ENCODE measurements at regions not wholly inside any gene's neighbourhood (a gene's known extent, or its start where the extent isn't known, plus 50 kb on each side); places are given as distances from the start of the nearest gene placed in this dataset.

DNA sequence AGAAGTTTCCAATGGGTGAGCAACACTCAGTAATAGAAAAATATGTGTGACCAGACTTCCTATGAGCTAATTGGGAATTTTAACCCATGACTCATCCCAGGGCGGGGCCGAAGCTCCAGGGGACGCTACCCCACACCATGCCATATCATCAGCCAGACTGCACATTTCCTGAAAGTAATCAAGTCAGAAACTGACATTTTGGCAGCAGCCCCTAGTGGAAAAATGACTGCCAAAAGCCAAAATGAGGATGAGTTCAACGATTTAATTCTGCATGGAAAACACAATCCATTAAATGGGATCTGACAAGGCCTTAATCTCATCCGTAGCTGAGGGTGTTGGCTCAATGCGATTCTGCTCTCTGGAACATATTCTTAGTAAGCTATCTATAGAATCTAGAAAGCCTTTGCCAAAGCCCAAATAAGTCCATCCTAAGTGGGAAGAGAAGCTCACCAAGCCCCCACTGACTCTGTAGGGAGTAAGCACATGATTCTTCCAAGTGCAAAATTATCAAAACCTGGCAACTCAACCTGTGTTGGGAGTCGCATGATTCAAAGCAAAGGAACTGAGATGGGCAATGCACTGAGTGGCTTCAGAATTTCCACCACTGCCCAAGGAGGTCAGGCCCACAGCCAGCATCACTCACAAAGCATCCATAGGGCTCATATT lies 93.1 kb upstream of the PDE1C start:
- H4K20me1 ChIP-seq (ENCODE audit: insufficient read depth, low read length) = no peaks in the 10 kb centered on the region
- H3K4me3 ChIP-seq (ENCODE audit: low read depth in 1 of 2, low read length in 2 of 2) = no peak overlapping the region
- no peak for DNase-seq
- no peaks in the 10 kb centered on the region for H3K4me1 ChIP-seq (ENCODE audit: insufficient read depth, low read length)
- ATAC-seq (ENCODE audit: insufficient read depth, low read depth) = no peak
- H3K79me2 ChIP-seq (ENCODE audit: insufficient read depth, low read length) = no peaks in the 10 kb centered on the region
- no peak overlapping the region for H3K9ac ChIP-seq (ENCODE audit: low read depth, low read length)
- no peaks in the 10 kb centered on the region for H3K27me3 ChIP-seq (ENCODE audit: insufficient read depth, low read length, poor library complexity)
- H3K4me2 ChIP-seq (ENCODE audit: insufficient read depth, low read length) = no peak overlapping the region
- H3K27ac ChIP-seq (ENCODE audit: low read length) = no peak overlapping the region
- no peaks in the 10 kb centered on the region for H3K9me3 ChIP-seq (ENCODE audit: insufficient read depth, low read length, severe bottlenecking)
- H2AFZ ChIP-seq (ENCODE audit: low read depth, low read length) = no peak overlapping the region
- TF ChIP-seq, protein P1, sequence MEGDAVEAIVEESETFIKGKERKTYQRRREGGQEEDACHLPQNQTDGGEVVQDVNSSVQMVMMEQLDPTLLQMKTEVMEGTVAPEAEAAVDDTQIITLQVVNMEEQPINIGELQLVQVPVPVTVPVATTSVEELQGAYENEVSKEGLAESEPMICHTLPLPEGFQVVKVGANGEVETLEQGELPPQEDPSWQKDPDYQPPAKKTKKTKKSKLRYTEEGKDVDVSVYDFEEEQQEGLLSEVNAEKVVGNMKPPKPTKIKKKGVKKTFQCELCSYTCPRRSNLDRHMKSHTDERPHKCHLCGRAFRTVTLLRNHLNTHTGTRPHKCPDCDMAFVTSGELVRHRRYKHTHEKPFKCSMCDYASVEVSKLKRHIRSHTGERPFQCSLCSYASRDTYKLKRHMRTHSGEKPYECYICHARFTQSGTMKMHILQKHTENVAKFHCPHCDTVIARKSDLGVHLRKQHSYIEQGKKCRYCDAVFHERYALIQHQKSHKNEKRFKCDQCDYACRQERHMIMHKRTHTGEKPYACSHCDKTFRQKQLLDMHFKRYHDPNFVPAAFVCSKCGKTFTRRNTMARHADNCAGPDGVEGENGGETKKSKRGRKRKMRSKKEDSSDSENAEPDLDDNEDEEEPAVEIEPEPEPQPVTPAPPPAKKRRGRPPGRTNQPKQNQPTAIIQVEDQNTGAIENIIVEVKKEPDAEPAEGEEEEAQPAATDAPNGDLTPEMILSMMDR (IDR thresholded peaks at IDR 0.05; ENCODE audit: borderline replicate concordance, extremely low read depth, low read length, poor library complexity, severe bottlenecking) = no peak
- TF ChIP-seq EZH2 (IDR thresholded peaks at IDR 0.05; ENCODE audit: borderline replicate concordance, low read depth, low read length, severe bottlenecking) = no peak
- no peaks in the 10 kb centered on the region for H3K36me3 ChIP-seq (ENCODE audit: insufficient read depth, low read length)

- ATAC-seq (ENCODE audit: insufficient read depth, low read depth) (no peak), DNase-seq (no peak)
- no peaks in the 10 kb centered on the region for H3K4me1 ChIP-seq (ENCODE audit: insufficient read depth, low read length)
- H3K9ac ChIP-seq (ENCODE audit: low read depth, low read length) = no peak overlapping the region
- no peaks in the 10 kb centered on the region for H4K20me1 ChIP-seq (ENCODE audit: insufficient read depth, low read length)
- no peak overlapping the region for H3K27ac ChIP-seq (ENCODE audit: low read length)
- H3K79me2 ChIP-seq (ENCODE audit: insufficient read depth, low read length) = no peaks in the 10 kb centered on the region
- no peaks in the 10 kb centered on the region for H3K27me3 ChIP-seq (ENCODE audit: insufficient read depth, low read length, poor library complexity)
- H3K4me3 ChIP-seq (ENCODE audit: low read depth in 1 of 2, low read length in 2 of 2) = no peak overlapping the region
- no peaks in the 10 kb centered on the region for H3K36me3 ChIP-seq (ENCODE audit: insufficient read depth, low read length)
- H3K4me2 ChIP-seq (ENCODE audit: insufficient read depth, low read length) = no peak overlapping the region
- no peaks in the 10 kb centered on the region for H3K9me3 ChIP-seq (ENCODE audit: insufficient read depth, low read length, severe bottlenecking)
- TF ChIP-seq, protein P1 (IDR thresholded peaks at IDR 0.05; ENCODE audit: borderline replicate concordance, extremely low read depth, low read length, poor library complexity, severe bottlenecking) = no peak
- no peak for TF ChIP-seq EZH2 (IDR thresholded peaks at IDR 0.05; ENCODE audit: borderline replicate concordance, low read depth, low read length, severe bottlenecking)
- no peak overlapping the region for H2AFZ ChIP-seq (ENCODE audit: low read depth, low read length)
These were observed 91.5 kb upstream of the PDE1C start for GRCh38 chr7:32161708-32162107.

GRCh38 chr7:32158751-32159745 lies 88.8 kb upstream of the PDE1C start:
- Histone ChIP-seq H3K9ac (ENCODE audit: low read depth, low read length) (no peak overlapping the region), H3K36me3 (ENCODE audit: insufficient read depth, low read length) (no peaks in the 10 kb centered on the region), H2AFZ (ENCODE audit: low read depth, low read length) (no peak overlapping the region), H3K79me2 (ENCODE audit: insufficient read depth, low read length) (no peaks in the 10 kb centered on the region), H3K4me3 (ENCODE audit: low read depth in 1 of 2, low read length in 2 of 2) (no peak overlapping the region), H3K9me3 (ENCODE audit: insufficient read depth, low read length, severe bottlenecking) (no peaks in the 10 kb centered on the region), H3K4me2 (ENCODE audit: insufficient read depth, low read length) (no peak overlapping the region), H3K4me1 (ENCODE audit: insufficient read depth, low read length) (no peaks in the 10 kb centered on the region), H3K27me3 (ENCODE audit: insufficient read depth, low read length, poor library complexity) (no peaks in the 10 kb centered on the region), H4K20me1 (ENCODE audit: insufficient read depth, low read length) (no peaks in the 10 kb centered on the region), H3K27ac (ENCODE audit: low read length) (no peak overlapping the region)
- TF ChIP-seq, protein P1 (IDR thresholded peaks at IDR 0.05; ENCODE audit: borderline replicate concordance, extremely low read depth, low read length, poor library complexity, severe bottlenecking) = no peak
- no peak for TF ChIP-seq EZH2 (IDR thresholded peaks at IDR 0.05; ENCODE audit: borderline replicate concordance, low read depth, low read length, severe bottlenecking)
- ATAC-seq (ENCODE audit: insufficient read depth, low read depth) (no peak), DNase-seq (no peak)

Measured in DND-41 (cell line).